PFSK-1 (cell line): ENCODE measurements at regions not wholly inside any gene's neighbourhood (a gene's known extent, or its start where the extent isn't known, plus 50 kb on each side); places are given as distances from the start of the nearest gene placed in this dataset.

Experiments used
- FOXP2 ChIP-seq: optimal IDR thresholded peaks from 2 replicates; pipeline ENCODE3; 2011; ENCODE audit warnings: borderline replicate concordance, control low read depth, inconsistent platforms; ENCODE audit not compliant: insufficient read depth; ENCODE audit errors: extremely low read length, extremely low read depth
- POLR2AphosphoS5 ChIP-seq: IDR thresholded peaks from 2 replicates; pipeline ENCODE4 v1.6.1; 2012; ENCODE audit warnings: low read depth, mild to moderate bottlenecking, control low read depth, low read length, moderate library complexity
- SIN3A ChIP-seq: IDR thresholded peaks from 2 replicates; pipeline ENCODE4 v1.6.1; 2012; ENCODE audit warnings: mild to moderate bottlenecking, low read length, moderate library complexity, borderline replicate concordance; ENCODE audit not compliant: insufficient read depth
- TAF1 ChIP-seq: IDR thresholded peaks from 2 replicates; pipeline ENCODE4 v1.6.1; 2012; ENCODE audit warnings: low read length, control low read depth, borderline replicate concordance; ENCODE audit not compliant: insufficient read depth
- TF ChIP-seq, protein P1 (sequence below), 2 experiments: IDR thresholded peaks; 2 replicates each; pipeline versions ENCODE4 v1.6.1 to v1.8.0; 2011 to 2012; ENCODE audit warnings: low read depth in 2 of 2, low read length in 2 of 2, control low read depth in 1 of 2, inconsistent platforms in 1 of 2, mild to moderate bottlenecking in 1 of 2, moderate library complexity in 1 of 2; ENCODE audit not compliant: insufficient read depth in 1 of 2

DNA sequence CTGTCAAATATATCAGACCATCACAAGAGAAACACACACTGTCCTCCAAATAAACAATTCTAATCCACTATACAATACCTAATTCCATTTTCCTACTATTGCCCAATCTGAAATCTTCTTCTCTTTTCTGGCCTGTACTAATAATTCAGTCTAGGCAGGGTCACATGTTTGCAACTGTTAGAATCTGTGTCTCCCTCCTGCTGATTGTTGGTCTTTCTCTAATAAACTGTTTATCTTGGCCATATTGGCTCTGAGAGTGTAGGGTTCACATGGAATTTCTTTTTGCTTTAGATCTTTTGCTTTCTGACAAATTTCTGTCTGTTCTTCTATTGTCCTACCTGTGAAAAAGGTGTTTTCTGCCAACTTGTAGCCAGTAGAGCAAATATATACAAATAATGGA is 319.9 kb upstream of the ADAMTS5 start:
- TF ChIP-seq SIN3A = no peak
- no peak for TF ChIP-seq TAF1
- TF ChIP-seq POLR2AphosphoS5 = no peak
- TF ChIP-seq, protein P1, sequence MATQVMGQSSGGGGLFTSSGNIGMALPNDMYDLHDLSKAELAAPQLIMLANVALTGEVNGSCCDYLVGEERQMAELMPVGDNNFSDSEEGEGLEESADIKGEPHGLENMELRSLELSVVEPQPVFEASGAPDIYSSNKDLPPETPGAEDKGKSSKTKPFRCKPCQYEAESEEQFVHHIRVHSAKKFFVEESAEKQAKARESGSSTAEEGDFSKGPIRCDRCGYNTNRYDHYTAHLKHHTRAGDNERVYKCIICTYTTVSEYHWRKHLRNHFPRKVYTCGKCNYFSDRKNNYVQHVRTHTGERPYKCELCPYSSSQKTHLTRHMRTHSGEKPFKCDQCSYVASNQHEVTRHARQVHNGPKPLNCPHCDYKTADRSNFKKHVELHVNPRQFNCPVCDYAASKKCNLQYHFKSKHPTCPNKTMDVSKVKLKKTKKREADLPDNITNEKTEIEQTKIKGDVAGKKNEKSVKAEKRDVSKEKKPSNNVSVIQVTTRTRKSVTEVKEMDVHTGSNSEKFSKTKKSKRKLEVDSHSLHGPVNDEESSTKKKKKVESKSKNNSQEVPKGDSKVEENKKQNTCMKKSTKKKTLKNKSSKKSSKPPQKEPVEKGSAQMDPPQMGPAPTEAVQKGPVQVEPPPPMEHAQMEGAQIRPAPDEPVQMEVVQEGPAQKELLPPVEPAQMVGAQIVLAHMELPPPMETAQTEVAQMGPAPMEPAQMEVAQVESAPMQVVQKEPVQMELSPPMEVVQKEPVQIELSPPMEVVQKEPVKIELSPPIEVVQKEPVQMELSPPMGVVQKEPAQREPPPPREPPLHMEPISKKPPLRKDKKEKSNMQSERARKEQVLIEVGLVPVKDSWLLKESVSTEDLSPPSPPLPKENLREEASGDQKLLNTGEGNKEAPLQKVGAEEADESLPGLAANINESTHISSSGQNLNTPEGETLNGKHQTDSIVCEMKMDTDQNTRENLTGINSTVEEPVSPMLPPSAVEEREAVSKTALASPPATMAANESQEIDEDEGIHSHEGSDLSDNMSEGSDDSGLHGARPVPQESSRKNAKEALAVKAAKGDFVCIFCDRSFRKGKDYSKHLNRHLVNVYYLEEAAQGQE (IDR thresholded peaks at IDR 0.05; ENCODE audit: insufficient read depth in 1 of 2, low read depth in 2 of 2, low read length in 2 of 2) = no peak
- no peak for TF ChIP-seq FOXP2

- no peak for TF ChIP-seq FOXP2
- no peak for TF ChIP-seq TAF1
- no peak for TF ChIP-seq SIN3A
- no peak for TF ChIP-seq POLR2AphosphoS5
- TF ChIP-seq, protein P1 (IDR thresholded peaks at IDR 0.05; ENCODE audit: insufficient read depth in 1 of 2, low read depth in 2 of 2, low read length in 2 of 2) = no peak
Measured at GRCh38 chr21:27277110-27277509, 310.2 kb upstream of the ADAMTS5 start.

- no peak for TF ChIP-seq FOXP2
Measured at GRCh38 chr21:27275294-27275927, 308.5 kb upstream of the ADAMTS5 start.

DNA sequence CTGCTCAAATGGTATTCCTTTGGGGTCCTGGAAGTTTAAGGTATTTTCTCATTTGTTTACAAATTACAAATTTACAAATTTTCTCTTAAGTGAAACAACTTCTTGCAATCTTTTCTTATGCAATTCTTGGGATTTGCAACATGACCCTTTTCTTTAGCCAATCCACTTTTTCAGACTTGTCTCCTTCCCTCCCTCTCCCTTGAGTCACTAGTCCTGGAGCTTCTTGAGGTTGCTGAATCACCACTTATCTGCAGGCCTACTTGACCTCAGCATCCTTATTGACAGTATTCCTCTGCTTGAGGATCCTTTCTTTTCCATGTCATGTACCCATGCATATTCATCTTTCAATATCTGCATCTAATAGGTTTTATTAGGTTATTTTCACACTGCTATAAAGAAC is 302.8 kb upstream of the ADAMTS5 start:
- TF ChIP-seq FOXP2 = no peak

DNA sequence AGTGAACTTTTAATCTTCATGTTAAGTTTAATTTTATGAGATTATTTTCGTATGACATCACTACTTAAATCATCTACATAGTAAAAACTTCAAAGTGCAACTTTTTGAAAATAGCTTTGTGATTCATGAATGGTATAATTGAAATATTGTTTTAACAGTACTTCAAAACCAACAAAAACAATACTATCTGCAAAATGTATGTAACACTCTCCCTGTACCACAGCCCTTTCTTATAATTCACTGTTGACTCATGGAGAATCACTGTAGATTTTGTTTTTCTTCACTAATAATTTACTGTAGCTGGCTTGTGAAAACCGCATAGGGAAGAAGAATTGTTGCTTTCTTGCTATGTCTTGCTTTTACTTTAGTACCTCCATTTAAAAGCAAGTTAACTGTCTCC is 301.4 kb upstream of the ADAMTS5 start:
- no peak for TF ChIP-seq FOXP2
- TF ChIP-seq TAF1 = no peak
- no peak for TF ChIP-seq POLR2AphosphoS5
- TF ChIP-seq SIN3A = no peak
- TF ChIP-seq, protein P1 (IDR thresholded peaks at IDR 0.05; ENCODE audit: insufficient read depth in 1 of 2, low read depth in 2 of 2, low read length in 2 of 2) = no peak

DNA sequence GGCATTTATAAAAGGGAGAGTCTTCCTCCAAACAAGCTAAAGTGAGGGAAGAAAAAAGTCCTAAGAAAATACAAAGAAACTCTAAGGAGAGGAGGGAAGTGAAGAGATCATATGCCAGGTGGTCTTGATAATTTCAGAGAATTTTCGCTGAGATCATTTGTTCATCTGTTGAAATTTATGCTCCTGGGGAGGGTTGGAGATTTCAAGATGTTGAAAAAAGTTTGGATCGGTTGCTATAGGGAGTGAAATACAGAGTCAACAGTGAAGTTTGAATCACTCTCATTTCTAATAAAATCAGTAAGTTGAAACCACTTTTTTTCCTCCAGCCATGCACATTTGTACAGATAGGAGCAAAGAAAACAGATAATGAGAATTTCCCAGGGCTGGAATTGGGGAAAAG is 299.1 kb upstream of the ADAMTS5 start:
- TF ChIP-seq POLR2AphosphoS5 = no peak
- no peak for TF ChIP-seq SIN3A
- TF ChIP-seq TAF1 = no peak
- TF ChIP-seq FOXP2 = no peak
- TF ChIP-seq, protein P1 (IDR thresholded peaks at IDR 0.05; ENCODE audit: insufficient read depth in 1 of 2, low read depth in 2 of 2, low read length in 2 of 2) = no peak
